22Rv1 (cell line): ENCODE measurements at regions not wholly inside any gene's neighbourhood (a gene's known extent, or its start where the extent isn't known, plus 50 kb on each side); places are given as distances from the start of the nearest gene placed in this dataset.

Experiments
- ZFX ChIP-seq: fragments of 450-650 bp; IDR thresholded peaks from 2 replicates; pipeline ENCODE4 v1.6.1; 2017; ENCODE audit warnings: antibody characterized with exemption, borderline replicate concordance
- TF ChIP-seq, protein P1 (sequence below): fragments of 450-650 bp; IDR thresholded peaks from 2 replicates; pipeline ENCODE4 v1.5.1; 2017; ENCODE audit warnings: mild to moderate bottlenecking

DNA sequence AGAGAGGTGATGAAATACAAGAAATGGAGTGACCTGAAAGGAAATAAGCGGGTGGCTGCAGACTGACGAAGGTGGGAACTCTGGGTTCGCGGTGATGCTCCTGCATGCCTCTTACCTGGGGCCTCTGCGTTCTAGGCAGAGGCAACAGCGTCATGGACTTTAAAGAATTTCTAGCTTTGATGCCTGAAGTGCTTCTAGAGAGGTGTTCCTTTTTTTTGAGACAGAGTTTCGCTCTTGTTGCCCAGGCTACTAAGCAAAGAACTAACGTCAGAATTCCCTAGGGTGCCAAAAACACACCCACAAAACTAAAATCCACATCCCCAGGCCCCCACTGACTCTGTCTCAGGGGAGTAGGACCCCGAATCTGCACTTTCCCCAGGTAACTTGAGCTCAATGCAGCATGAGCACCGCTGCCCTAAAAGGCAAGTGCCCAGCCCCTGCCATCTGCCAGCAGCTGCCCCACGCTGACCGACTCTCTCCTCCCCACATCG, 110.5 kb upstream of the ID2 start:
- TF ChIP-seq, protein P1, sequence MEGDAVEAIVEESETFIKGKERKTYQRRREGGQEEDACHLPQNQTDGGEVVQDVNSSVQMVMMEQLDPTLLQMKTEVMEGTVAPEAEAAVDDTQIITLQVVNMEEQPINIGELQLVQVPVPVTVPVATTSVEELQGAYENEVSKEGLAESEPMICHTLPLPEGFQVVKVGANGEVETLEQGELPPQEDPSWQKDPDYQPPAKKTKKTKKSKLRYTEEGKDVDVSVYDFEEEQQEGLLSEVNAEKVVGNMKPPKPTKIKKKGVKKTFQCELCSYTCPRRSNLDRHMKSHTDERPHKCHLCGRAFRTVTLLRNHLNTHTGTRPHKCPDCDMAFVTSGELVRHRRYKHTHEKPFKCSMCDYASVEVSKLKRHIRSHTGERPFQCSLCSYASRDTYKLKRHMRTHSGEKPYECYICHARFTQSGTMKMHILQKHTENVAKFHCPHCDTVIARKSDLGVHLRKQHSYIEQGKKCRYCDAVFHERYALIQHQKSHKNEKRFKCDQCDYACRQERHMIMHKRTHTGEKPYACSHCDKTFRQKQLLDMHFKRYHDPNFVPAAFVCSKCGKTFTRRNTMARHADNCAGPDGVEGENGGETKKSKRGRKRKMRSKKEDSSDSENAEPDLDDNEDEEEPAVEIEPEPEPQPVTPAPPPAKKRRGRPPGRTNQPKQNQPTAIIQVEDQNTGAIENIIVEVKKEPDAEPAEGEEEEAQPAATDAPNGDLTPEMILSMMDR = no peak
- no peak for TF ChIP-seq ZFX
